GM23338 (cell line): ENCODE measurements at regions not wholly inside any gene's neighbourhood (a gene's known extent, or its start where the extent isn't known, plus 50 kb on each side); places are given as distances from the start of the nearest gene placed in this dataset.

Experiments used
- CREB1 ChIP-seq: fragments of 250-450 bp; sonication (Bioruptor Pico); IDR thresholded peaks from 2 replicates; pipeline ENCODE4 v1.5.0; 2020; ENCODE audit warnings: low read depth, mild to moderate bottlenecking, moderate library complexity
- CTCF ChIP-seq, 2 experiments: fragments of 200-600 bp in 1 of 2; sonication (generic) in 1 of 2; conservative IDR thresholded peaks; 2 replicates each; pipeline versions ENCODE4 v1.5.1 to v1.6.1; 2016 to 2017; ENCODE audit warnings: antibody characterized with exemption in 2 of 2, low read depth in 2 of 2, mild to moderate bottlenecking in 2 of 2, moderate library complexity in 1 of 2
- EZH2 ChIP-seq: fragments of 200-600 bp; sonication (generic); IDR thresholded peaks from one replicate; pipeline ENCODE4 v1.8.0; 2017; ENCODE audit warnings: antibody characterized with exemption, mild to moderate bottlenecking, low read depth; ENCODE audit not compliant: unreplicated experiment
- EZH2phosphoT487 ChIP-seq: fragments of 200-600 bp; sonication (generic); IDR thresholded peaks from one replicate; pipeline ENCODE4 v1.8.1; 2018; ENCODE audit warnings: antibody characterized with exemption; ENCODE audit not compliant: unreplicated experiment
- POLR2AphosphoS5 ChIP-seq: IDR thresholded peaks from 2 replicates; pipeline ENCODE4 v1.6.1; 2016; ENCODE audit warnings: antibody characterized with exemption, low read depth
- ZNF462 ChIP-seq: fragments of 250-450 bp; sonication (Bioruptor Pico); IDR thresholded peaks from 2 replicates; pipeline ENCODE4 v1.5.0; 2020; ENCODE audit warnings: mild to moderate bottlenecking, moderate library complexity

DNA sequence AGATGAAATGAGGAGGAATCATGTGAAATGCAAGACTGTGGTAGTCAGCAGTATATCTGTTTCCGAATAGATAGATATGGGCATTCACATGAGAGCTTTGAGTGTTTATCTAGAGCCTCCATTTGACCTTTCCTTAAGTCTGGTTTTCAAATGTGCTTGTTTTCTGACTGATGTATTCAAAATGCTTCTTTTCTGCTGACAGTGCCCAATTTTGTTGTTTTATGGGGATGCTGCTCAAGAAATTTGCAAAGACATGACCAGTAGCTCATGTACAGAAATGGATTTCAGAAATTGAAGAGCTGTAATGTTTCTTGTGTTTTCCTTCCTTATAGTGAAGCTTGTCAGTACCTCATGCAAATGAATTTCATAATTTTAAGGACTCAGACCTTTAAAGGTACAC, 903.4 kb upstream of the CDH8 start:
- TF ChIP-seq CTCF (conservative IDR thresholded peaks at IDR 0.05; ENCODE audit: low read depth in 2 of 2): no peak
- TF ChIP-seq POLR2AphosphoS5: no peak
- no peak for TF ChIP-seq EZH2
- TF ChIP-seq CREB1 (CRISPR knock-in tag): no peak
- TF ChIP-seq ZNF462 (CRISPR knock-in tag): no peak
- no peak for TF ChIP-seq EZH2phosphoT487
